HFF-Myc (cell line): ENCODE measurements at regions not wholly inside any gene's neighbourhood (a gene's known extent, or its start where the extent isn't known, plus 50 kb on each side); places are given as distances from the start of the nearest gene placed in this dataset.

Experiments used
- DNase-seq: peaks from one replicate; pipeline ENCODE4 v3.0.0-alpha.2; 2011; ENCODE audit warnings: low read depth; ENCODE audit errors: extremely low read depth
- H3K4me3 ChIP-seq: replicated peaks from 2 replicates; pipeline ENCODE4 v1.5.1; 2011; ENCODE audit warnings: low read depth, mild to moderate bottlenecking, control low read depth, low read length
- CTCF ChIP-seq: IDR thresholded peaks from 2 replicates; pipeline ENCODE4 v1.5.1; 2012; ENCODE audit warnings: mild to moderate bottlenecking, low read depth, low read length, control low read depth; ENCODE audit errors: missing control alignments

- no peak for DNase-seq
- no peak for TF ChIP-seq CTCF
- no peak overlapping the region for H3K4me3 ChIP-seq
These were observed 191.2 kb upstream of the NCAM1 start for GRCh38 chr11:112770033-112770432.

GRCh38 chr11:112770487-112770886 is 190.7 kb upstream of the NCAM1 start:
- no peak overlapping the region for H3K4me3 ChIP-seq
- no peak for DNase-seq
- TF ChIP-seq CTCF: no peak

GRCh38 chr11:112771851-112772250 is 189.4 kb upstream of the NCAM1 start:
- TF ChIP-seq CTCF: no peak
- no peak for DNase-seq
- H3K4me3 ChIP-seq: no peak overlapping the region

GRCh38 chr11:112773264-112773663 is 188.0 kb upstream of the NCAM1 start:
- no peak for DNase-seq
- no peak for TF ChIP-seq CTCF
- no peak overlapping the region for H3K4me3 ChIP-seq

GRCh38 chr11:112776834-112777233 is 184.4 kb upstream of the NCAM1 start:
- no peak overlapping the region for H3K4me3 ChIP-seq
- no peak for TF ChIP-seq CTCF
- DNase-seq: no peak

- TF ChIP-seq CTCF: no peak
These were observed 183.9 kb upstream of the NCAM1 start for GRCh38 chr11:112777283-112777751.

More at GRCh38 chr11:112777283-112777751, 183.9 kb upstream of the NCAM1 start:
- no peak for DNase-seq
- H3K4me3 ChIP-seq: no peak overlapping the region
